HepG2 (cell line): ENCODE measurements at regions not wholly inside any gene's neighbourhood (a gene's known extent, or its start where the extent isn't known, plus 50 kb on each side); places are given as distances from the start of the nearest gene placed in this dataset.

Experiments
- BHLHE40 ChIP-seq: IDR thresholded peaks from 2 replicates; pipeline ENCODE4 v1.6.1; 2011; ENCODE audit warnings: low read length, improper control_type of control experiment
- MZF1 ChIP-seq: sonication (generic); formaldehyde crosslinking; IDR thresholded peaks from 2 replicates; pipeline ENCODE4 v1.8.1; 2023; ENCODE audit warnings: mild to moderate bottlenecking, missing genetic modification reagents, borderline replicate concordance
- RBFOX2 ChIP-seq: fragments of 200-400 bp; formaldehyde crosslinking; IDR thresholded peaks from 2 replicates; pipeline ENCODE4 v1.6.1; 2017; ENCODE audit warnings: low read depth, mild to moderate bottlenecking, low read length
- SOX13 ChIP-seq, 3 experiments: fragments of 450-650 bp in 1 of 3; sonication (generic) in 1 of 3; formaldehyde crosslinking in 1 of 3; IDR thresholded peaks in 2 of 3; conservative IDR thresholded peaks in 1 of 3; 2 replicates each; pipeline versions ENCODE4 v1.5.0 to v1.6.1; 2016 to 2020; ENCODE audit warnings: antibody characterized with exemption in 1 of 3, mild to moderate bottlenecking in 1 of 3, missing compliant biosample characterization in 1 of 3, missing genetic modification reagents in 1 of 3, moderate library complexity in 1 of 3
- TAF15 ChIP-seq: fragments of 200-400 bp; formaldehyde crosslinking; IDR thresholded peaks from one replicate; pipeline ENCODE4 v1.6.1; 2018; ENCODE audit warnings: mild to moderate bottlenecking, low read depth, low read length; ENCODE audit not compliant: poor library complexity, severe bottlenecking
- ZNF3 ChIP-seq: IDR thresholded peaks from 2 replicates; pipeline ENCODE4 v1.7.0; 2017; ENCODE audit warnings: inconsistent platforms
- ZNF83 ChIP-seq: sonication (generic); formaldehyde crosslinking; IDR thresholded peaks from 2 replicates; pipeline ENCODE4 v1.4.0; 2020; ENCODE audit warnings: missing genetic modification reagents, mild to moderate bottlenecking, borderline replicate concordance
- TF ChIP-seq, protein P1 (sequence below): IDR thresholded peaks from 2 replicates; pipeline ENCODE4 v1.4.0; 2020; ENCODE audit warnings: mild to moderate bottlenecking, missing genetic modification reagents

DNA sequence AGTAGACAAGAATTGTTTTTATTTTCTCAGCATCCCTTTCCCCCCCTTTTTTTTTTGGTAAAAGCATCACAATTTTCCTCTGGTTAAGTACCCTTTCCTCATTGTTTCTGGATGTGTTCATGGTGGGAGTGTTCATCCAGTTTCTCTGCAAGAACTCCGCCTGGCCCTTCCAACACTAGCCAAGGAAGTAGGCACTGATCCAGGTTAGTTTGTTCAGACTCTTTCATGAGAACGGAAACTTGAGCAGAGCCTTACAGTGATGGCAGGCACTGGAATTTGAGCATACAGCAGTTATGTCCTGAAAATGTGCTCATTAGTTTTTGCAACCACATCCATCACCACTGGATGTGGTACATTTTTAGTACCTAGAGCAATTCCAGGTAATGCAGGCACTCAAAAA lies 336.1 kb upstream of the BOD1L1 start (continued):
- TF ChIP-seq, protein P1, sequence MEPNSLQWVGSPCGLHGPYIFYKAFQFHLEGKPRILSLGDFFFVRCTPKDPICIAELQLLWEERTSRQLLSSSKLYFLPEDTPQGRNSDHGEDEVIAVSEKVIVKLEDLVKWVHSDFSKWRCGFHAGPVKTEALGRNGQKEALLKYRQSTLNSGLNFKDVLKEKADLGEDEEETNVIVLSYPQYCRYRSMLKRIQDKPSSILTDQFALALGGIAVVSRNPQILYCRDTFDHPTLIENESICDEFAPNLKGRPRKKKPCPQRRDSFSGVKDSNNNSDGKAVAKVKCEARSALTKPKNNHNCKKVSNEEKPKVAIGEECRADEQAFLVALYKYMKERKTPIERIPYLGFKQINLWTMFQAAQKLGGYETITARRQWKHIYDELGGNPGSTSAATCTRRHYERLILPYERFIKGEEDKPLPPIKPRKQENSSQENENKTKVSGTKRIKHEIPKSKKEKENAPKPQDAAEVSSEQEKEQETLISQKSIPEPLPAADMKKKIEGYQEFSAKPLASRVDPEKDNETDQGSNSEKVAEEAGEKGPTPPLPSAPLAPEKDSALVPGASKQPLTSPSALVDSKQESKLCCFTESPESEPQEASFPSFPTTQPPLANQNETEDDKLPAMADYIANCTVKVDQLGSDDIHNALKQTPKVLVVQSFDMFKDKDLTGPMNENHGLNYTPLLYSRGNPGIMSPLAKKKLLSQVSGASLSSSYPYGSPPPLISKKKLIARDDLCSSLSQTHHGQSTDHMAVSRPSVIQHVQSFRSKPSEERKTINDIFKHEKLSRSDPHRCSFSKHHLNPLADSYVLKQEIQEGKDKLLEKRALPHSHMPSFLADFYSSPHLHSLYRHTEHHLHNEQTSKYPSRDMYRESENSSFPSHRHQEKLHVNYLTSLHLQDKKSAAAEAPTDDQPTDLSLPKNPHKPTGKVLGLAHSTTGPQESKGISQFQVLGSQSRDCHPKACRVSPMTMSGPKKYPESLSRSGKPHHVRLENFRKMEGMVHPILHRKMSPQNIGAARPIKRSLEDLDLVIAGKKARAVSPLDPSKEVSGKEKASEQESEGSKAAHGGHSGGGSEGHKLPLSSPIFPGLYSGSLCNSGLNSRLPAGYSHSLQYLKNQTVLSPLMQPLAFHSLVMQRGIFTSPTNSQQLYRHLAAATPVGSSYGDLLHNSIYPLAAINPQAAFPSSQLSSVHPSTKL (CRISPR knock-in tag) = no peak
- TF ChIP-seq TAF15 = no peak
- TF ChIP-seq ZNF83 (CRISPR knock-in tag) = no peak
- no peak for TF ChIP-seq ZNF3 (CRISPR knock-in tag)
- no peak for TF ChIP-seq SOX13 (IDR thresholded peaks at IDR 0.05)
- TF ChIP-seq SOX13 (CRISPR knock-in tag; conservative IDR thresholded peaks at IDR 0.05 in 1 of 2, IDR thresholded peaks at IDR 0.05 in 1 of 2) = no peak
- TF ChIP-seq BHLHE40 = no peak
- TF ChIP-seq RBFOX2 = no peak
- no peak for TF ChIP-seq MZF1 (CRISPR knock-in tag)
